Pancreas (tissue), 10 donors: ENCODE measurements at regions not wholly inside any gene's neighbourhood (a gene's known extent, or its start where the extent isn't known, plus 50 kb on each side); places are given as distances from the start of the nearest gene placed in this dataset.

ENCODE experiments used
- ATAC-seq, 4 donors: fragments of 200-7000 bp; cut with Tn5 transposase; one replicate each; pipeline versions ENCODE4 v1.8.0 to v1.9.1; 2020; ENCODE audit warnings: mild to moderate bottlenecking in 4 of 4, moderate library complexity in 4 of 4
- DNase-seq, 6 donors: peaks; one replicate each; pipeline ENCODE4 v3.0.0-alpha.2; 2020
- FAIRE-seq: peaks from 2 replicates; lab custom pipeline; 2012; peaks lifted over from hg19 to GRCh38; lab: Jason Lieb, UNC
- H3K27ac ChIP-seq, 4 donors: fragments of 200-600 bp; sonication (generic); 1 replicate in 3 of 4; 2 replicates in 1 of 4; pipeline versions ENCODE4 v1.5.0 to v1.8.0; 2020
- H3K27me3 ChIP-seq, 4 donors: fragments of 200-600 bp; one replicate each; pipeline ENCODE4 v1.8.0; 2021
- H3K36me3 ChIP-seq, 3 donors: fragments of 200-600 bp; sonication (generic) in 1 of 3; one replicate each; pipeline versions ENCODE4 v1.5.0 to v1.8.0; 2020 to 2021
- H3K4me1 ChIP-seq, 3 donors: fragments of 200-600 bp; one replicate each; pipeline ENCODE4 v1.8.0; 2021
- H3K4me3 ChIP-seq, 4 donors: fragments of 200-600 bp; sonication (generic) in 2 of 4; one replicate each; pipeline versions ENCODE4 v1.5.0 to v1.8.0; 2020 to 2021
- H3K9me3 ChIP-seq, 4 donors: fragments of 200-600 bp; one replicate each; pipeline ENCODE4 v1.8.0; 2021
- WGBS, 2 donors: extraction: QIAGEN DNeasy Blood & Tissue Kit; methylation state at CpG; one replicate each; pipeline ENCODE4 v1.1.7; 2013; 5-methylcytosine and 5-hydroxymethylcytosine counted together
- intact Hi-C, 3 donors: fragments of 100-400 bp; cut with DNase I; formaldehyde crosslinking; loops; one replicate each; pipeline versions ENCODE4 v1.11.1 to v1.14.2; 2022
- TF ChIP-seq, protein P1 (sequence below), 4 donors: fragments of 200-600 bp; sonication (generic) in 3 of 4; IDR thresholded peaks; one replicate each; pipeline versions ENCODE4 v1.5.0 to v1.8.0; 2021; ENCODE audit warnings: antibody characterized with exemption in 4 of 4
- donor health status: healthy with polysubstance abuse.
- donor health status: DM: no; HTN: no; CAD: no; lungs with moderate emphysema.
- donor health status: DM: no; HTN: no; CAD: no.
- donor health status: control.
- donor health status: control.
- donor health status: Bipolar disorder and iron deficiency.
- donor health status: DM: yes; HTN: yes; CAD: no.
- donor health status: DM: no; HTN: no; CAD: no.
- donor health status: DM: no; HTN: no; CAD: no.
- donor health status: DM: yes; HTN: yes; CAD: no.

DNA sequence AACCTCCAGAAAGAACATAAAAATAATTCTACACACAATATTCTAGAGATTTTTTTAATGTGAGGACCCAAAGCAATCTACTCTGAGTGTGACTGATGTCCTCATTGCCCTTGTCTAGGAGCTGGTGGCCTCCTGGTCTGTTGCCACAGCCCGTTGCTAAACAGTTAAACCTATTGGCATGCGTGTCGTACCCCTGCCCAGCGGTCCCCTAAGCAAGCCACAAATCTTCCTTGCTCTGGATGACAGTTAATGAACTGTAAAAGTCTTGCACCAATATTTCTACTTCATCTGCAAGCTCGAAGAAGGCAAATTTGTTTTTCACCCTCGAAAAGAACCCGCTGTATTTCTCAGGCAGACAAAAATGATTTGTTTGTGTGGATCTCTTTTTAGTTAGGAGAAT is 489.1 kb upstream of the MEX3C start:
- FAIRE-seq (no peak), ATAC-seq (no peak), DNase-seq (no peak)
- no peak overlapping the region for H3K4me3 ChIP-seq
- no peaks in the 10 kb centered on the region for H3K36me3 ChIP-seq
- H3K9me3 ChIP-seq, result no peaks in the 10 kb centered on the region
- intact Hi-C loops, result no loop called here
- H3K27me3 ChIP-seq, result no peaks in the 10 kb centered on the region
- no peak overlapping the region for H3K27ac ChIP-seq
- H3K4me1 ChIP-seq, result no peaks in the 10 kb centered on the region
- TF ChIP-seq, protein P1, sequence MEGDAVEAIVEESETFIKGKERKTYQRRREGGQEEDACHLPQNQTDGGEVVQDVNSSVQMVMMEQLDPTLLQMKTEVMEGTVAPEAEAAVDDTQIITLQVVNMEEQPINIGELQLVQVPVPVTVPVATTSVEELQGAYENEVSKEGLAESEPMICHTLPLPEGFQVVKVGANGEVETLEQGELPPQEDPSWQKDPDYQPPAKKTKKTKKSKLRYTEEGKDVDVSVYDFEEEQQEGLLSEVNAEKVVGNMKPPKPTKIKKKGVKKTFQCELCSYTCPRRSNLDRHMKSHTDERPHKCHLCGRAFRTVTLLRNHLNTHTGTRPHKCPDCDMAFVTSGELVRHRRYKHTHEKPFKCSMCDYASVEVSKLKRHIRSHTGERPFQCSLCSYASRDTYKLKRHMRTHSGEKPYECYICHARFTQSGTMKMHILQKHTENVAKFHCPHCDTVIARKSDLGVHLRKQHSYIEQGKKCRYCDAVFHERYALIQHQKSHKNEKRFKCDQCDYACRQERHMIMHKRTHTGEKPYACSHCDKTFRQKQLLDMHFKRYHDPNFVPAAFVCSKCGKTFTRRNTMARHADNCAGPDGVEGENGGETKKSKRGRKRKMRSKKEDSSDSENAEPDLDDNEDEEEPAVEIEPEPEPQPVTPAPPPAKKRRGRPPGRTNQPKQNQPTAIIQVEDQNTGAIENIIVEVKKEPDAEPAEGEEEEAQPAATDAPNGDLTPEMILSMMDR (IDR thresholded peaks at IDR 0.05), result no peak
- 57 to 67% methylated on average over 7 of the region's 7 CpGs for WGBS, 2 donors

DNA sequence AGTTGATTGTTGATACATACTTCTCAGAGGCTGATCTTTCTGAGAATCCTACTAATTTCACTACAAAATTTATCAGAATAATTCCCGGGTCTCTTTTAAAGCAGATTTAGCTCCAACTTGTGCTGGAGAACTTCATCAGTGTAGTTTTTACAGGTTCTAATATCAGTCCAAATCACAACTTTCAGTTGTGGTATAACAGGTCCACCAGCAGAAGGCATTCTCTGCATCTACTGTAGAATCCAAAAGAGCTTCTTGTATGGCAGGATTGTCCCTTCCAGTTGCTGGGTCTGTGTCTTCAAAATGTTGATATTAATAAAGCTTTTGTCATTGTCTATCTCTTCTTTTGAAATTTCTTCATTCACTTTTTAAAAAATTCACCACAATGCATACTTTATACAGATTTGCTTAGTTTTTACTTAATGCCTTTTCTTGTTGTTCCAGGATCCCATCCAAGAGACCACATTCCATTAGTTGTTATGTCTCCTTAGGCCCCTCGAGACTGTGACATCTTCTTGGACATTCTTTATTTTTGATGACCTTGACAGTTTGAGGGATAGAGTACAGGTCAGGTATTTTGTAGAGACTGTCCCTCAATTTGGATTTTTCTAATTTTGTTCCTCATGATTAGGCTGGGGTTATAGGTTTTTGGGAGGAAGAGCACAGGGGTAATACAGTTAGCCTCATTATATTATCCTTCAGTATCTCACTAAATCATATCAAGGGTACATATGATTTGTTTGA is 490.5 kb upstream of the MEX3C start:
- H3K27ac ChIP-seq, result no peak overlapping the region
- FAIRE-seq (no peak), DNase-seq (no peak), ATAC-seq (no peak)
- H3K36me3 ChIP-seq, result no peaks in the 10 kb centered on the region
- WGBS, 2 donors, result 43 to 56% methylated on average over 2 of the region's 2 CpGs
- intact Hi-C loops, result no loop called here
- no peak overlapping the region for H3K4me3 ChIP-seq
- TF ChIP-seq, protein P1 (IDR thresholded peaks at IDR 0.05), result no peak
- H3K27me3 ChIP-seq, result no peaks in the 10 kb centered on the region
- no peaks in the 10 kb centered on the region for H3K9me3 ChIP-seq
- no peaks in the 10 kb centered on the region for H3K4me1 ChIP-seq

DNA sequence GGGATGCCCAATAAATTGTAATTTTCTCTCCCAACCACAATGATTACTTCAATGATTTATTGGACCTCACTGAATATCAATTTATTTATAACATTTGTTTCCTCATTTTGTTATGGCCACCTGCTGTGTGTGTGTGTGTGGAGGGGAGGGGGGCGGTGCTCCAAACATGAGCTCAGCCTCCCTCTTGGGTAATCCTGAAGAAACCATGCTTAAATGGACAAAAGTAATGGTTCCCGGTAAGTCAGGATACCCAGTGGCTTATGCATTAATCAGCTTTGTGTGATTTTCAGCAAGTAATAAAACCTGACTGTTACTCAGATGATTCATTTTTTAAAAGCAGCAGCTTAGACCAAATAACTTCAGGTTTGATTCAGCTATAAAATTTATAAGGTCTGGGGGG is 495.1 kb upstream of the MEX3C start:
- TF ChIP-seq, protein P1 (IDR thresholded peaks at IDR 0.05), result no peak
- Histone ChIP-seq H3K4me1 (no peaks in the 10 kb centered on the region), H3K27ac (no peak overlapping the region), H3K27me3 (no peaks in the 10 kb centered on the region), H3K36me3 (no peaks in the 10 kb centered on the region), H3K4me3 (no peak overlapping the region), H3K9me3 (no peaks in the 10 kb centered on the region)
- ATAC-seq (no peak), FAIRE-seq (no peak), DNase-seq (no peak)
- intact Hi-C loops, result no loop called here
- WGBS, 2 donors, result 76 to 78% methylated on average over 2 of the region's 2 CpGs

DNA sequence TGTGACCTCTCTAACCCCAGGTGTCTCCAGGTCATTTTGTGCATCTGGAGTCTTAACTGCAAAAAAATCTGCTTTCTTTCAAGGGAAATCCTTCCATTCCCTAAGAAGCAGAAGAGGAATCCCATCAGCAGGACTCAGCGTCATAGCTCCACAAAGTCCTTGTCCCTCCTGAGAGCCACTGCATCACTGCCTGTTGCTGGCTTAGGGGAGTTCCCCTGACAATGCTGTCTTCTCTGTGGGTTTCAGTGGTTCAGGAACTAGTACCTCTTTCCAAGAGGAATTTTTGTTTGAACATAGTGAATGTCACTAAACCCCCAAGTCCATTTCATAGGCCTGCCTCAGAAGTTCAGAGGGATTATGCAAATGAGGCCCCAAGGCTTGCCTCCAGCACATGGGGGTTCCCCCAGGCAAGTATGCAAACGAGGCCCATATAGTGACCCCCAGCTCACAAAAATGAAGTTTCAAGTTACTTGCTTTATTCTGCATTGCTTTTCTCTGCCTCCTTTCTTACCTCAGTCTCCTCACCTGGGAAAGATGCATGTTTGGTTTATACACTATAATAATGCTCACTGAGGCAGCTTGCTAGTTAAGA is 513.9 kb upstream of the MEX3C start:
- 32 to 41% methylated on average over 2 of the region's 2 CpGs for WGBS, 2 donors
- DNase-seq, result no peak
- no peaks in the 10 kb centered on the region for H3K9me3 ChIP-seq
- no peak overlapping the region for H3K27ac ChIP-seq
- FAIRE-seq, result no peak
- H3K36me3 ChIP-seq, result no peaks in the 10 kb centered on the region
- no peak for ATAC-seq
- TF ChIP-seq, protein P1 (IDR thresholded peaks at IDR 0.05), result no peak
- no peaks in the 10 kb centered on the region for H3K27me3 ChIP-seq
- no peak overlapping the region for H3K4me3 ChIP-seq
- no peaks in the 10 kb centered on the region for H3K4me1 ChIP-seq
- intact Hi-C loops, result no loop called here

DNA sequence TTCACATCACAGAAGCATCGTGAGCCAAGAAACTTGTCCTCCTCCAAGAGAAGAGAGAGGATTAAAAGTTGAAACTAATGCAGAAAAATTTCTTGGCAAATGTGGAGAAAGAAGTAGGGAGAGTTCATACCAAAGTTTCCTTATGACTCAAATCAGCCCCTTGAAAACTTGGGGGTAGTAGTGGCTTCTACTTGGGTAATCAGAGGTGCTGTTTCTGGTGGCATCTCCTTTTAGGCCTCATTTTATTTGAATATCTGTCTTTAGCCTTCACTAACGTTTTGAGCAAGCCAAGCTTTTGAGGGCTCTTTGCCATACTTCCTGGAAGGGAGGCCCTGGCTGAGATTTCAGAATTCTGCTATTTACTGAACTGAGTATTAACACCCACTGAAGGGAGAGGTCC is 515.3 kb upstream of the MEX3C start:
- no peak for ATAC-seq
- H3K27me3 ChIP-seq, result no peaks in the 10 kb centered on the region
- no peak overlapping the region for H3K4me3 ChIP-seq
- H3K36me3 ChIP-seq, result no peaks in the 10 kb centered on the region
- 41 to 55% methylated on average over 2 of the region's 2 CpGs for WGBS, 2 donors
- DNase-seq, result no peak
- TF ChIP-seq, protein P1 (IDR thresholded peaks at IDR 0.05), result no peak
- no peak for FAIRE-seq
- H3K4me1 ChIP-seq, result no peaks in the 10 kb centered on the region
- H3K9me3 ChIP-seq, result no peaks in the 10 kb centered on the region
- no peak overlapping the region for H3K27ac ChIP-seq
- intact Hi-C loops, result no loop called here
